Cardiac muscle cell (in vitro differentiated cells and primary cell): ENCODE measurements at regions not wholly inside any gene's neighbourhood (a gene's known extent, or its start where the extent isn't known, plus 50 kb on each side); places are given as distances from the start of the nearest gene placed in this dataset.

Experiments used
- DNase-seq, 2 donors: peaks; one replicate each; pipeline versions ENCODE4 v3.0.0 to v3.0.0-alpha.2; 2010 to 2017; ENCODE audit warnings: low read depth in 1 of 2, low spot score in 1 of 2
- H3K27ac ChIP-seq: fragments of 200-600 bp; sonication (generic); 2 replicates; pipeline ENCODE4 v1.5.1; 2016
- H3K27me3 ChIP-seq: fragments of 200-600 bp; sonication (generic); 2 replicates; pipeline ENCODE4 v1.6.0; 2016; ENCODE audit warnings: control low read depth
- H3K36me3 ChIP-seq: fragments of 200-600 bp; sonication (generic); 2 replicates; pipeline ENCODE4 v1.5.1; 2016; ENCODE audit warnings: control low read depth
- H3K4me1 ChIP-seq: fragments of 200-600 bp; sonication (generic); 2 replicates; pipeline ENCODE4 v1.8.1; 2017; ENCODE audit warnings: low read depth, mild to moderate bottlenecking, mixed run types
- H3K4me3 ChIP-seq: fragments of 200-600 bp; sonication (generic); 2 replicates; pipeline ENCODE4 v1.5.1; 2016; ENCODE audit warnings: mild to moderate bottlenecking
- H3K9me3 ChIP-seq: fragments of 200-600 bp; sonication (generic); 2 replicates; pipeline ENCODE4 v1.5.1; 2017; ENCODE audit warnings: low read depth, mild to moderate bottlenecking, control low read depth
- CTCF ChIP-seq: IDR thresholded peaks from 2 replicates; pipeline ENCODE4 v1.5.1; 2012; ENCODE audit warnings: low read depth, mild to moderate bottlenecking, low read length

- no peaks in the 10 kb centered on the region for H3K27me3 ChIP-seq
- no peaks in the 10 kb centered on the region for H3K4me1 ChIP-seq
- H3K4me3 ChIP-seq, result no peak overlapping the region
- no peaks in the 10 kb centered on the region for H3K36me3 ChIP-seq
- no peaks in the 10 kb centered on the region for H3K9me3 ChIP-seq
- TF ChIP-seq CTCF, result no peak
- no peak for DNase-seq
- no peak overlapping the region for H3K27ac ChIP-seq
Measured at GRCh38 chr10:56874950-56875349, 513.9 kb upstream of the ZWINT start.

GRCh38 chr10:56871160-56871668 is 510.2 kb upstream of the ZWINT start:
- Histone ChIP-seq H3K4me1 (no peaks in the 10 kb centered on the region), H3K27me3 (no peaks in the 10 kb centered on the region), H3K27ac (no peak overlapping the region), H3K9me3 (no peaks in the 10 kb centered on the region), H3K4me3 (no peak overlapping the region), H3K36me3 (no peaks in the 10 kb centered on the region)
- DNase-seq, result no peak
- TF ChIP-seq CTCF, result no peak

GRCh38 chr10:56867236-56867635 is 506.2 kb upstream of the ZWINT start:
- TF ChIP-seq CTCF, result no peak

GRCh38 chr10:56856569-56856968 is 495.5 kb upstream of the ZWINT start:
- H3K4me3 ChIP-seq, result no peak overlapping the region
- H3K36me3 ChIP-seq, result no peaks in the 10 kb centered on the region
- no peaks in the 10 kb centered on the region for H3K4me1 ChIP-seq
- no peak overlapping the region for H3K27ac ChIP-seq
- no peaks in the 10 kb centered on the region for H3K27me3 ChIP-seq
- TF ChIP-seq CTCF, result no peak
- H3K9me3 ChIP-seq, result no peaks in the 10 kb centered on the region
- DNase-seq, result no peak

More at GRCh38 chr10:56867236-56867635, 506.2 kb upstream of the ZWINT start:
- Histone ChIP-seq H3K27me3 (no peaks in the 10 kb centered on the region), H3K4me3 (no peak overlapping the region), H3K36me3 (no peaks in the 10 kb centered on the region), H3K27ac (no peak overlapping the region), H3K9me3 (no peaks in the 10 kb centered on the region), H3K4me1 (no peaks in the 10 kb centered on the region)
- no peak for DNase-seq

DNA sequence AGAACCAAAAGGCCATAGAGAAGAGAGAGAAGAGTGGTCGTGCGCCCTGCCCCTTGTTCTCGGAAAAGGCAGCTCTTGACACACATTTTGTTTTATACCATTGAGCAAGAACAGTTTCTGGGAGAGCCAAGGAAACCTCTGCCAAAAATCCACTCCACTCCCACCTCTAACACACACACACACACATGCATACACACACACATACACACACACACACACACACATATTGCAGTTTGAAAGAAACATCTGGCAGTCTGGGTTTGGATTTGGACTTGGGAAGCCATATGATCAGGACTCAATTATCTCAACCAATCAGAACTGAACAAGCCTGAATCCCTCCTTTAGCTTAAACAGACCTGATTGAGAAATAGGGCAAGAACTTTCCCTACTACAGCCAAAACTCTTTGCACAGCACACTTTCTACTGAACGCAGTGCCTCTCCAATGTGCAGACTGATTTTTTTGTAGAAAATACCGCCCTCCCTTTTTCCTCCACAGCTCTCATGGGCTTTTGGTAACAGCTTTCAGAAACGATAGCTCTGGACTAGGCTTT is 484.0 kb upstream of the ZWINT start:
- no peak overlapping the region for H3K27ac ChIP-seq
- no peak overlapping the region for H3K4me3 ChIP-seq
- H3K27me3 ChIP-seq, result no peaks in the 10 kb centered on the region
- no peak for TF ChIP-seq CTCF
- H3K9me3 ChIP-seq, result no peaks in the 10 kb centered on the region
- H3K4me1 ChIP-seq, result peaks cover 32% of the 10 kb centered on the region
- no peak for DNase-seq
- H3K36me3 ChIP-seq, result no peaks in the 10 kb centered on the region
